DOHH2 (cell line): ENCODE measurements at regions not wholly inside any gene's neighbourhood (a gene's known extent, or its start where the extent isn't known, plus 50 kb on each side); places are given as distances from the start of the nearest gene placed in this dataset.

Experiments used
- H3F3A ChIP-seq: fragments of 200-600 bp; sonication (generic), shearing (Covaris generic); 2 replicates; pipeline ENCODE4 v1.6.0; 2016; ENCODE audit warnings: antibody characterized with exemption, mild to moderate bottlenecking; ENCODE audit not compliant: control insufficient read depth, insufficient read depth
- H3K27ac ChIP-seq: fragments of 200-600 bp; sonication (generic); 2 replicates; pipeline ENCODE4 v1.5.1; 2014; ENCODE audit warnings: low read depth, mild to moderate bottlenecking, low read length, moderate library complexity
- H3K27me3 ChIP-seq: fragments of 200-600 bp; sonication (generic); 2 replicates; pipeline ENCODE4 v1.6.1; 2014; ENCODE audit warnings: mild to moderate bottlenecking, low read length, mixed read lengths; ENCODE audit not compliant: control insufficient read depth
- H3K36me3 ChIP-seq: fragments of 200-600 bp; sonication (generic); 2 replicates; pipeline ENCODE4 v1.6.1; 2014; ENCODE audit warnings: mild to moderate bottlenecking, low read length, moderate library complexity, mixed read lengths; ENCODE audit not compliant: control insufficient read depth
- H3K4me1 ChIP-seq: fragments of 200-600 bp; sonication (generic); 2 replicates; pipeline ENCODE4 v1.6.1; 2014; ENCODE audit warnings: mild to moderate bottlenecking, low read length, mixed read lengths; ENCODE audit not compliant: control insufficient read depth
- H3K4me2 ChIP-seq: fragments of 200-600 bp; sonication (generic); 2 replicates; pipeline ENCODE4 v1.6.0; 2014; ENCODE audit warnings: mild to moderate bottlenecking, low read length, moderate library complexity
- H3K4me3 ChIP-seq: fragments of 200-600 bp; sonication (generic); 2 replicates; pipeline ENCODE4 v1.5.1; 2014; ENCODE audit warnings: mild to moderate bottlenecking, low read length, mixed read lengths
- H3K79me2 ChIP-seq: fragments of 200-600 bp; sonication (generic); 2 replicates; pipeline ENCODE4 v1.6.1; 2014; ENCODE audit warnings: mild to moderate bottlenecking, low read length, mixed read lengths; ENCODE audit not compliant: control insufficient read depth
- H3K9me2 ChIP-seq: fragments of 200-600 bp; sonication (generic); replicated peaks from 2 replicates; pipeline ENCODE4 v1.6.1; 2014; ENCODE audit warnings: mild to moderate bottlenecking, low read length, mixed read lengths; ENCODE audit not compliant: control insufficient read depth
- H3K9me3 ChIP-seq: fragments of 200-600 bp; sonication (generic); 2 replicates; pipeline ENCODE4 v1.6.1; 2014; ENCODE audit warnings: antibody characterized with exemption, low read length, mixed read lengths; ENCODE audit not compliant: control insufficient read depth, insufficient read depth
- H4K20me1 ChIP-seq: fragments of 200-600 bp; sonication (generic); 2 replicates; pipeline ENCODE4 v1.6.0; 2014; ENCODE audit warnings: low read depth, mild to moderate bottlenecking, antibody characterized with exemption, low read length, moderate library complexity; ENCODE audit not compliant: control insufficient read depth, insufficient read depth
- EZH2phosphoT487 ChIP-seq: fragments of 200-600 bp; sonication (generic); IDR thresholded peaks from 2 replicates; pipeline ENCODE4 v1.6.1; 2017; ENCODE audit warnings: borderline replicate concordance, mild to moderate bottlenecking, antibody characterized with exemption, low read length, moderate library complexity, mixed read lengths
- TF ChIP-seq, protein P1 (sequence below): fragments of 200-600 bp; sonication (generic); IDR thresholded peaks from one replicate; pipeline ENCODE4 v1.5.1; 2014; ENCODE audit warnings: antibody characterized with exemption, mild to moderate bottlenecking, low read depth, low read length; ENCODE audit not compliant: poor library complexity, severe bottlenecking

DNA sequence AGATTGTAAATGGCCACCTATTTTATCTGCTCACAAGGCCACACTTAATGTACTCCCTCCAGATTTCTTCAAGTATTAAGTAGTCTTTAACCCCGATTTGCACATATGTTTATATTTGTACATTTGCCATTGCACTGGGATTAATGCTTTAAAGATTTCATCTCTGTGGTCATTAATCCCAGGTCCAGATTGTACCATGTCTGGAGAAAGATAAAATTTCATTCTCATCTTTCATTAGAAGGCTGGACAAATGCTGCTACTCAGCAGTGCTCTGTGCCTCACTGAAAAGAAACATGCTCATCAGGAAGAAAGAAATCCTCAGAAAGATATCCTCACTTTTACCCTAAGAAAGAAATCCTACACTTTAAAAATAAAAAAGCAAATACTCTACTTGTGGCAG lies 62.5 kb upstream of the LRRC3B start:
- H3K27me3 ChIP-seq = no peaks in the 10 kb centered on the region
- H3K79me2 ChIP-seq = no peaks in the 10 kb centered on the region
- H4K20me1 ChIP-seq = no peaks in the 10 kb centered on the region
- H3K4me3 ChIP-seq = no peak overlapping the region
- H3K4me2 ChIP-seq = no peak overlapping the region
- no peaks in the 10 kb centered on the region for H3K36me3 ChIP-seq
- TF ChIP-seq EZH2phosphoT487 = no peak
- TF ChIP-seq, protein P1, sequence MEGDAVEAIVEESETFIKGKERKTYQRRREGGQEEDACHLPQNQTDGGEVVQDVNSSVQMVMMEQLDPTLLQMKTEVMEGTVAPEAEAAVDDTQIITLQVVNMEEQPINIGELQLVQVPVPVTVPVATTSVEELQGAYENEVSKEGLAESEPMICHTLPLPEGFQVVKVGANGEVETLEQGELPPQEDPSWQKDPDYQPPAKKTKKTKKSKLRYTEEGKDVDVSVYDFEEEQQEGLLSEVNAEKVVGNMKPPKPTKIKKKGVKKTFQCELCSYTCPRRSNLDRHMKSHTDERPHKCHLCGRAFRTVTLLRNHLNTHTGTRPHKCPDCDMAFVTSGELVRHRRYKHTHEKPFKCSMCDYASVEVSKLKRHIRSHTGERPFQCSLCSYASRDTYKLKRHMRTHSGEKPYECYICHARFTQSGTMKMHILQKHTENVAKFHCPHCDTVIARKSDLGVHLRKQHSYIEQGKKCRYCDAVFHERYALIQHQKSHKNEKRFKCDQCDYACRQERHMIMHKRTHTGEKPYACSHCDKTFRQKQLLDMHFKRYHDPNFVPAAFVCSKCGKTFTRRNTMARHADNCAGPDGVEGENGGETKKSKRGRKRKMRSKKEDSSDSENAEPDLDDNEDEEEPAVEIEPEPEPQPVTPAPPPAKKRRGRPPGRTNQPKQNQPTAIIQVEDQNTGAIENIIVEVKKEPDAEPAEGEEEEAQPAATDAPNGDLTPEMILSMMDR = no peak
- H3F3A ChIP-seq = no peaks in the 10 kb centered on the region
- H3K4me1 ChIP-seq = no peaks in the 10 kb centered on the region
- no peaks in the 10 kb centered on the region for H3K9me2 ChIP-seq
- H3K27ac ChIP-seq = no peak overlapping the region
- H3K9me3 ChIP-seq = no peaks in the 10 kb centered on the region

DNA sequence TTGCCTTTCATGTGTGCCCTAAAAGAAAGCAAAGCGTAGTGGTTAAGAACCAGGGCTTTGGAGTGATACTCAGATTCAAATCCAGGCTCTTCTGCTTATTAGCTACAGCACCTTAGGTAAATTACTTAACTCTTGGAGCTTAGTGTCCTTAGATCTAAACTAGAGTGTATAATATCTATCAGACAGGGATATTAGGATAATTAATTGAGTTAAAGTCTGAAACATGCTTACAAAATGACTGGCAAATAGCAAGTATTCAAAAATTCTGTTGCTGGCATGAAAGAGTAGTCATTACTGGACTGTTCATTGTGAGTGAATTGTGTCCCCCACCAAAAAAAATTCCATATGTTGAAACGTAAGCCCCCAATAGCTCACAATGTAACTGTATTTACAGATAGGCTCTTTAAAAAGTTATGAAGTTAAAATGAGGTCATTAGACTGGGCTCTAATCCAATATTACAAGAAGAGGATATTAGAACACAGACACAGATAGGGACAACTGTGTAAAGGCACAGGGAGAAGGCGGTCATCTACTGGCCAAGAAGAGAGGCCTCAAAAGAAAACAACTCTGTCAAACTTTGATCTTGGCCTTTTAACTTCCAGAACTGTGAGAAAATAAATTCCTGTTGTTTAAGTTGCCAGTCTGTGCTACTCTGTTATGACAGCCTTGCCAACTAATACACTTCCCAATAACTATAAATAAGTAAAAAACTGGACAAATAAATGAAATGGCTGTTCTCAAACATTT lies 60.4 kb upstream of the LRRC3B start:
- Histone ChIP-seq H3K4me2 (no peak overlapping the region), H4K20me1 (no peaks in the 10 kb centered on the region), H3F3A (no peaks in the 10 kb centered on the region), H3K4me1 (no peaks in the 10 kb centered on the region), H3K4me3 (no peak overlapping the region), H3K36me3 (no peaks in the 10 kb centered on the region), H3K9me3 (no peaks in the 10 kb centered on the region), H3K9me2 (no peaks in the 10 kb centered on the region), H3K79me2 (no peaks in the 10 kb centered on the region), H3K27me3 (no peaks in the 10 kb centered on the region), H3K27ac (no peak overlapping the region)
- TF ChIP-seq EZH2phosphoT487 = no peak
- TF ChIP-seq, protein P1 = no peak
